Right lung (tissue), 2 donors: ENCODE measurements at regions not wholly inside any gene's neighbourhood (a gene's known extent, or its start where the extent isn't known, plus 50 kb on each side); places are given as distances from the start of the nearest gene placed in this dataset.

Source experiments
- DNase-seq, 2 donors: peaks; one replicate each; pipeline ENCODE4 v3.0.0-alpha.2; 2013

GRCh38 chr6:99219788-99220187 is 129.7 kb downstream of the FAXC start:
- DNase-seq, result no peak

DNA sequence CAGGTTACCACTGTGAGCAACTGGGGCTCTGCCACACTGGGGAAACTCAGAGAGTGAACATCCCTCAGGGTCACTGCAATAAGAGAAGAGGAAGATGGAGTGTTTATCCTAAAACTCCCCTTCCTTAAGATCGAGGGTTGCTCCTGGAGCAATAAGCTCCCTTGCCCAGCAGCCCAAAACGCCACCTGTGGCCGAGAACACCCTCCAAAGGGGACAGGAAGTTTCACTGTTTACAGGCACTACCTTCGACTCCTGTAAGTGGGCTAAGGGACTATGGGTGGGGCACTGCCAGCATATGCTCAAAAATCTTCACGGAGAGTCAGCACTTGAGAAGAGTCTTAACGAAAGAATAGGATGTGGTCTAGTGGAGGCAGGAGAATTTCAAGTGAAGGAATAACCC is 132.5 kb downstream of the FAXC start:
- DNase-seq, result no peak

GRCh38 chr6:99195986-99196655 is 153.4 kb downstream of the FAXC start:
- DNase-seq, result no peak

DNA sequence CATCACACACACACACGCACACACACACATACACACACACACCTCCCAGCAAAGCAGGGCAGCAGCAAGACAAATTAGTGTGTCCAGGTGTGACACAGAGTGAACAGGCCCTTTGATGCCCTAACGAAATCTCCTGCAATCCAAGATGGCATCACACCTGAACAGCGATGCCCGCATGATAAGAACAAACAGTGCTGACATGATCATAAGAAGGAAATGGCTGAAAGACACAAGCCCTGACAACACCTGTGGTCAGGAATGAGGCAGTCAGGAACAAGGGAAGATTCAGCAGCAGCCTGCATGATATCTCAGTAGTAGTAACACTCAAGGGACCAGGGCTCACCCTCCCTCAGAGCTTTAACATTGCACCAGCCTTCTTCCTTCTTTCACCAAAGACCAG is 156.9 kb downstream of the FAXC start:
- no peak for DNase-seq

- DNase-seq, result no peak
These were observed 159.4 kb downstream of the FAXC start for GRCh38 chr6:99189823-99190721.

DNA sequence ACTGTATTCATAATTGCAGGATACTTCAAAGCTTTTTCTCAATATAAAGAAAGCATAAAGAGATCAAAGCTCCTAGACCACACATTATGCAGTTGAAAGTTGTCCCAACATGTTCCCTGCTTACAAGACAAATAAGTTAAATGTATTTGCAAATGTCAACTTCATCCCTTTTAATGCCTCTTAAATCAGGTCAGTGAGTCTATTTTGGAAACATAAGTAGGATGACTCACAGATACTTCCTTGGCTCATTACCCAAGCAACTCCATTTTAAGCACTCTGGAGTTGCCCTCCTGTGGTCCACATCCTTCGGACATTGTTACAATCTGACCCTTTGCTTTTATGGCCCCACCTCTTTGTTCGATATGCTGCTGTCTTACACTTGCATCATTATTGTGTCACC is 162.0 kb downstream of the FAXC start:
- no peak for DNase-seq

DNA sequence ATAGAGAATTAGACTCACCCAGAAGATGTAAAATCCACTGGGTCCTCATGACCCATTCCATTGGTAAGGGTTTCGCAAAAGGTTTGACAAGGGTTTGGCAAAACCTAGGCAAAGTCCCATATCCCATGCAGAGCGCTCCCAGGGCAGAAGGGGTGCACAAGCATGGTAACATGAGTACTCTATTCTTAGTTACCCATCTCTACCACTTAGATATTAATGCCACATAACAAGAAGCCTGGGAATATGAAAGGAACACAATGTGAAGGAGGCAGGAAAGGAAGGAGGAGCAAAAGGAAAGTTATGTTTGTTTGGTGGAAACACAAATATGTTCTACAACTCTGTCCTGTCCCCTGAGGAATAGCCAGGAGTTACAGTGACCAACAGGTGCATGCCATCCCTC is 163.1 kb downstream of the FAXC start:
- DNase-seq, result no peak

GRCh38 chr6:99185525-99185924 is 163.9 kb downstream of the FAXC start:
- no peak for DNase-seq

DNA sequence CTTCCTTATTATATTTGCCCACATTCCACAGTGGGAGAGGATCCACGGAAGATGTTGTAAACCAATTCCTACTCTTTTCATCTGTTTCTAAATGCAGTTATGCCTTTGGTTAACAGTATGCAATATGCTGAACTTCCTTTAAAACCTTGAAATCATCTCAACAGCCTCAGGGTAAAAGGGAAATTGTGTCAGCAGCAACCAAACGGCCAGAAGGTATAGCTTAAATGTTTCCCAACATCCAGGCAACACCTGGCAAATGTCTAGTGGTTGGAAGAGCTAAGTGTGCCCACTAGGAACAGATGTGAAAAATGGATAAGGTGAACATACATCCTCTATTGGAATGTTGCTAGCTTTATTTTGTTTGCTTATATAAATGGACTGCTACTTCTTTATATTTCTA is 164.8 kb downstream of the FAXC start:
- no peak for DNase-seq

GRCh38 chr6:99183066-99183465 is 166.4 kb downstream of the FAXC start:
- DNase-seq, result no peak

GRCh38 chr6:99181174-99181573 is 168.3 kb downstream of the FAXC start:
- no peak for DNase-seq

GRCh38 chr6:99178168-99178567 is 171.3 kb downstream of the FAXC start:
- DNase-seq, result peak in 1 of 2 donors; percentile 1

- DNase-seq, result no peak
These were observed 171.7 kb downstream of the FAXC start for GRCh38 chr6:99177736-99178135.

GRCh38 chr6:99165838-99166237 is 183.6 kb downstream of the FAXC start:
- DNase-seq, result no peak

GRCh38 chr6:99152347-99152643 is 197.2 kb downstream of the FAXC start:
- DNase-seq, result no peak

DNA sequence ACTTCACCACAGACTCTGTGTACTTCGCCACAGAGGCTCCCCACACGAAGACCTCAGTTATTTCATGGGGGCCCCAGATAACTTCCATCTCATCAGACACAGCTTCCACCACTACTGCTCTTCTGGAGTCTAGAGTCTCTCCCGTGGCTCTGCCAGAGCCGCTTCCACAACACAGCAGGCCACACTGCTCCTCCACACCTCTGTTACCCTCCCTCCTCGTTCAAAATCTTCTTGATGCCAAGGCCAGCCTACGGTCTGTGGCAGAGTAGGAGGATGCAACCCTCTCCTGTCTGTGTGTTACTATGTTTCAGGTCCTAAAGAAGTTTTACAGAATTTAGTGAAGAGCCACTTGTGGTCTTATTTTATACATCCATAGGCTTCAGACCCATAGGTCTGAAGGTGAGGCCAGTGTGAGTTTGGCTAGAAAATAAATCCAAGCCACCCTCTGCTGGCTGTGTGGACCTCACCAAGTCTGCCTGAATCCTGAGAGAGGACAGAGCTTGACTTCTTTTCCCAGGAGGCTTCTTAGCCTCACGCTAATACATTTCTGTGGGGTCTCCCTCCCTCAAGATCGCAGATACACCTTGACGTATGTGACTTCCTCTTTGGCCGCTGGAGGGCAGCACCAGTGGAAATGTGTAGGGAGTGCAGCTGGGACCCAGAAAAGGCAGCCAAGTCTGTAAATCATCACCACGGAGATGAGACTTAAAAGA is 197.7 kb downstream of the FAXC start:
- no peak for DNase-seq

DNA sequence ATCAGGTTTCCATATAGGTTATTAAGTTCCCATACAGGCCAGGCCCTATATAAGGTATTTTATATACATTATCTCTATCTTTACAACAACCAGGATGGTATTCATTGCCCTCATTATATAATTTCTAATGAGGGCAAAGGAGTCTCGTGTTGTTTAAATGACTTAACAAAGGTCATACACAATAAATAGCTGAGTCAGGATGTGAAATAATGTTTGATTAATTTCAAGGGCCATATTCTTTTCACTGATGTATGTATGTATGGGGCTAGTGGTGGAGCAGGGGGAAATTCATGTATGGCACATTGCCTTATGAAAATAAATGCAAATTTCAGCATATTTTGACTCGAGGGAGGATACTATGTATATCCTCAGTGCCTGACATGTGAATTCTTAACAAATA is 200.7 kb downstream of the FAXC start:
- no peak for DNase-seq

GRCh38 chr6:99148111-99148510 is 200.4 kb upstream of the FBXL4 start:
- no peak for DNase-seq

DNA sequence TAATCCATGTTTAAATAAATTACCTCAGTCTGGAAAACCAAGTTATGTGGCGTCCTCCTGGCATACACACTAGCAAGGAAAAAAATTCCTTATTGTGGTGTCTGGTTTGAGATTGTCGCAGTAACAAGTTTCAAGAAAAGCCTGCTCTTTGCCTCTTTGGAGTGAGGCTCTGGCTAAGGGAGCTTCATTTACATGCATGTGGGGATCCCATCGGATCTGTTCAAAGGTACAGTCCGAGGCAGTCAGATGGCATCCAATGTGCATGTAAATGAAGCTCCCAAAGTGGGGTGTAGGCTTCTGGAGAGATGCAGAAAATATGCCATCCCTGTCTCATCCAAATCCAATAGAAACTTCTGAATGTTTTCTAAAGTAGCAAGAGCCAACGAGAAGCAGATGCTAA is 199.5 kb upstream of the FBXL4 start:
- no peak for DNase-seq

GRCh38 chr6:99146711-99147110 is 199.0 kb upstream of the FBXL4 start:
- no peak for DNase-seq

- no peak for DNase-seq
These were observed 198.0 kb upstream of the FBXL4 start for GRCh38 chr6:99145738-99146137.

GRCh38 chr6:99143108-99143861 is 195.5 kb upstream of the FBXL4 start:
- DNase-seq, result no peak
